GM19397 (cell line): ENCODE measurements at regions not wholly inside any gene's neighbourhood (a gene's known extent, or its start where the extent isn't known, plus 50 kb on each side); places are given as distances from the start of the nearest gene placed in this dataset.

Source experiments
- ATAC-seq: cut with Tn5 transposase; IDR thresholded peaks from one replicate; pipeline ENCODE4 v1.9.1; 2021; ENCODE audit warnings: mild to moderate bottlenecking, moderate library complexity; ENCODE audit not compliant: unreplicated experiment

DNA sequence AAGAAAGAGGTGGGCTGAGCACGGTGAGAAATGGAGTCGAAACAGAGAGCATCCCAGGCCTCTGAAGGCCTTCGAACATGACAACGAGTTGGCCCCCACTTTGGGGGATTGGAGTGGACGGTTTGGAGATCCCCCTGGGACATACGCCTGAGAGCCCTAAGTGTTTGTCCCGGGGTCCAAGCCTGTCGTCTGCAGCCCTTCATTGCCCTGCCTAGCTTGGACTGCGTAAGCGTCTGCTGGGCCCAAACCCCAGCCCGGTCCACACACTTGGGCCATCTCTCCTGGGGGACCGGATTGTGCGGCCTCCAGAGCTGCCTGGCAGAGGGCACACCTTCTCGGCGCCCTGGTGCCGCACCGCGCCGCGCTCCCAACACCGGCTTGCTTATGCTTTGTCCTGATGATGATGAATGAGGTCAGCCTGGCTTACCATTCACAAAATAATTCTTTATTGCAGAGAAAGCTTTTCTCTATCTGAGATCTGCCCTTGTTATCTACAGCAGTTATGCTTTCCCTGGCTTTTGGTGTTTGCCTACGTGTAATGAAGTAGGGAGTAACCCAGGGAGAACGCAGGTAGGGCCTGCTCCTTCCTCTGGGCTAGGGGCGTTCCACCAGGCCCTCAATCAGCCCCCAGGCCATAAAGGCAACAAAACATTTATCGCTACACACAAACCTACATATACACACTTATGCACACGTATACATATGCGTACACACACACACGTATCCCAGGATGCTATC, 85.9 kb upstream of the PPARA start:
- ATAC-seq = no peak

DNA sequence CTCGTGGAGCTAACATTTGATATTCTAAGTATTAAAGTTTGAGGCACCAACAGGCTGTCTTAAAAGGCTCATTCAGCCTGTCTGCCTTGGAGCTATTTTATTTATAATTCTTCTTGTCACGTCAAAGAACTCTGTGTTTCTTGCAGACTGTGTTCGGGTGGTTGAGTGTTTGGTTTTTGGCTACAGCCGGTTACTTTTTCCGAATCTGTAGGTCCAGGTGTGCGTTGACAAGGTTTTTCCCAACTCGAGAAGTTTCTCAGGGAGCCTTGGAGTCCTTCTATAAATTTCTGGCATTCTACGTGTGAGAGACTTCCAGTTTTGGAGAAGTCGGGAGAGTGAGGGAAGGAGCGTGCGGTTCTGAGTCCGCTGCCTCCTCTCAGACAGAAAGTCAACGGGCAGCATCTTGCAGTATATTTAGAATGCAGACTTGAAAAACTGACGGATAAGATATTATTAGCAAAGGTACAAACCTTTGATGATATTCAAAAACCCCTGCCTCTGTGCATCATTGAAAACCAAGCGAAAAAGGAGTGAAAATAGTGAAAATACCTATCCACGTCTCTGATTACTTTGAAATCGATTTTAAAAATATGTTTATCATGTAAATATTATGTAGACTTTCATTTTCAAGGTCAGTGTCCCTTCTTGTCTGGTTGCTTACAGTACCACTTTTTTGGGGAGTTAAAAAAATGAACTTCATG, 85.2 kb upstream of the PPARA start:
- ATAC-seq = no peak

- no peak for ATAC-seq
Measured at GRCh38 chr22:46065691-46066454, 84.5 kb upstream of the PPARA start.

- ATAC-seq = no peak
Measured at GRCh38 chr22:46066691-46067090, 83.6 kb upstream of the PPARA start.

GRCh38 chr22:46067159-46068111, 82.9 kb upstream of the PPARA start:
- no peak for ATAC-seq

DNA sequence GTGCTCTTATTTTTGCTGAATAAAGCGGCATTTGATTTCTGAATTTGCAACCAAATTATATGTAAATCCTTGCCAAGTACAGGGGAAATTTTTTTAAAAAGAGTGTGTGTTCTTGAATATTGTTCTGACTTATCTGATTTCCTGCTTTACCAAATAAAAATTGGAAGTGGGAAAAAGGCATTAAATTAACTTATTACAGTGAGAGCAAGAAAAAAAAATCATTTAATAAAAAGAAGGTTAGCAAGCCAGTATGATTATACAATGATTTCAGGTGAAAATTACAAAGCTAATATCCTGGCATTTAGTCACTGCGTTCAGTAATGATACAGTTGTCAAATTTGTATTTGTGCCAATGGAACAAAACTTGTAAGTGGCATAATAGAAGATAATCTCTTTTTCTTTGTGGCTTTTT, 82.1 kb upstream of the PPARA start:
- no peak for ATAC-seq

GRCh38 chr22:46068593-46069491, 81.5 kb upstream of the PPARA start:
- no peak for ATAC-seq

DNA sequence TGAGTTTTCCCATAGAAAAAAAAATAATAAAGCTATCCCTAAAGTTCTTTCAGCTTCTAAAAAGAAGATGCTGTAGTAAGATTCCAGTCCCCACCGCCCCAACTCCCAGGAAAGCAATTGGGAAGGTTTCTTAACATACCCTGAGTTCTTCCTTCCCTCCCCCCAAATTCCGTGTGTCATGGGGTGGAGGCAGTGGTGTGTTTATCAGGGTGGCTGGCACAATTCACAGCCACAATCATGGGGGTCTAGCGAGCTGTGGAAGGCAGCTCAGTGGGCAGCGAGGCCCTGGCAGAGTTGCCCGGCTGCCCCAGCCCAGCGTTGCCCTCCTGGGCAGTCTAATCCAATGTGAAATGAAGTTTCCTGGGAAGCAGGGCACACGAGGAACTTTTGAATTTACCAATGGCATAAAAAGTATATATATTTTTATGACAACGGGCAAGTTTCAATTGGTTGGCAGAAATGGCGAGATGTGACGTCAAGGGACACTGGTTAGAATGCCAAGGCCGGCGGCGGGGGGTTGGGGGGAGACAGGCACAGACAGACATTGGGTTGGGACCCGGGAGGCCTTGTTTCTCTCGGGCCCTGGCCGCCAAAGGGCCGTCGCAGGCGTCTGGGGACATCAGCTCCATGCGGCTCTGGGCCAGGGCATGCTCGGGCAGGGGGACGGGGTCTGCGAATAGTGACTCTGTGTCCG, 80.7 kb upstream of the PPARA start:
- no peak for ATAC-seq

DNA sequence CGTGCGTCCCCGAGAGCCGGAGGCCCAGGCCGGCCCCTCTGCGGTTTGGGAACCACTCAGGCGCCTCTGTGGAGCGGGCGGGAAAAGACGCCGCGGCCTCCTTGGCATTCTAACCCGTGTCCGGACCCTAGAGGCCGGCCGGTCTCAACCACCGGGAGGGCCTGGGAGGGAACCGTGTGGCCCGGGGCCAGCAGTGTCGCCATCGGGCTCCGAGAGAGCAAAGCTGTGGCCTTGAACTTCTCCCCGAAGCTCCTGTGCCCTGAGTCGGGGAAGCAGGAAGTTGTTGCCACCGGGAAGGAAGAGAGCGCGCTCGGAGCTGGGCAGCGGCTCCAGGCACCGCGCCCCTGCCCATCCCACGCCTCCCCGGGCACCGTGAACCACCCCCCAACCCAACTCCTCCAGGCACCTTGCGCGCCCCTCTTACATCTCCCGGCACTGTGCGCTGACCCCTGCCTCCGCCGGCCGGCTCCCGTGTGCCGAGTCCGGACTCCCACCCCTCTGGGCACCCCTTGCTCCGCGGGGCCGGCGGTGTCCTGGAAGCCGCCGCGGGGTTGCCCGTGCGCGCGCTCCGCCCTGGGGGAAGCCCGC, 80.0 kb upstream of the PPARA start:
- no peak for ATAC-seq

GRCh38 chr22:46070803-46071450, 79.4 kb upstream of the PPARA start:
- ATAC-seq = no peak

- ATAC-seq = no peak
Measured at GRCh38 chr22:46071451-46072109, 78.7 kb upstream of the PPARA start.

GRCh38 chr22:46072110-46072881, 78.0 kb upstream of the PPARA start:
- no peak for ATAC-seq

DNA sequence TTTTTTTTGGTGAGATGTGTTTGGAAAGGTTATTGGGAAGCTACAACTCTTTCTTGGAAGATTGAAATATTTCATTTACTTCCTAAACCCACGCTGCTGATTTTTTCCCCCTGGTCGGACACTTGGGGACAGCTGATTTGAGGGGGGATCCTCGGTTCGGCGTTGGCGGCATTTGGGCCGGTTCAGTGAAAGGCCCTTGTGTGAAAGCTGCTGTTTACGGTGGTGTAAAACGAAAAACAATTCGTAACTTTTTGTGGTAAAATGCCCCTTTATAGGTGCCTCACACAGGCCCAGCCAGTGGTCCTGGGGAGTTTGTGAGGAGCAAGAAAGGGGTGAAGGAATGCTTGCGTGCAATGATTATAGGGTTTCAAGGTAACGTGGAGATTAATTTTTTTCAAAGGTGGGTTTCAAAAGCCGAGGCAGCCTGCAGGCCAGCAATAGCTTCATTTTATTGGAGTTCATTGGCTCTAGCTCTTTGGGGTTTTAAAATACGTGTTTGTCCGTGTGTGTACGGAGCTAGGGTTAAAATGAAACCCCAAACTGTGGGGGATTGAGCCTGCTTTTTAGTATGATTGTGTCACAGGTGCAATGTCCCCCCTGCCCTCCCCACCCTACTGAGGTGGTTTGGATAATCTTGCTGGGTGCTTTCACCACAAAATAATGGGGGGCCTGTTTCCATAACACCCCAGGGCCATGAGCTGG, 77.2 kb upstream of the PPARA start:
- no peak for ATAC-seq

- ATAC-seq = no peak
Measured at GRCh38 chr22:46073683-46074504, 76.4 kb upstream of the PPARA start.

DNA sequence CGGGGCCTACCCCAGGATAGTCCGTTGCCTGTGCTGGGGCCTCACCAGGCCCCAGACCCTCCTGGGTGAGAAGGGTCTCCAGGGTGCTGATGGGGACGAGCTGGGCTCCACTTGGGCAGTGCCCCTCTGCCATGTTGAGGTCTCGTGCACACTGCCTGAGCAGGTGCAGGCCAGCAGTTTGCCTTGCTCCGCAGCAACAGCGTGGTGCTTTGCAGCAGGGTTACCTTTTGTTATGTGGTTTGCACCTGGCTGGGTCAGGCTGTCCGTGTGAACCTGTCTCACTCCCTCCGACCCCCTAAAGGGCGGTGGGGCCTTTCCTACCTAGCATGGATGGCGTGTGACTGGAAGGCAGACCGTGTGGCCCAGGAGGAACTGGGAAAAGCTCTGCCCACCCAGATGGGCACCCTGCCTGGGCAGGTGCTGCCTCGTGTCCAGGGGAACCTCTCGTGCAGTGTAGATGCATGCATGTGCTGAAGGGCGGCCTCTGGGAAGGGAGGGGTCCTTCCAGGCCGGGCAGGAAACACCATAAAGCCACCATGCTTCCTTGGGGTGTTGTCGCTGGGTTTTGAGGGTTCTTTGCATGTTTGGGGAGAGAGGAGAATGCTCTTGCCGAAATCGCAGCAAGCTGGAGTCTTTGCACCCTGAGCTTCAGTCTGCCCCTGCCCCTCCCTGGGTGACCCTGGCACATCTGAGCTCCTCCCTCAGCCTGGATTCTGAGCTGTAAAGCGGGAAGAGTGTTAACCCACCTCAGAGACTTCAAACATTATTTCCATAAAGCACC, 75.4 kb upstream of the PPARA start:
- no peak for ATAC-seq
